GM18511 (cell line): ENCODE measurements at regions not wholly inside any gene's neighbourhood (a gene's known extent, or its start where the extent isn't known, plus 50 kb on each side); places are given as distances from the start of the nearest gene placed in this dataset.
"Not testable (repeated sequence)": the region's sequence is repeated elsewhere in the genome, so short reads cannot be mapped to it uniquely, and the experiment has no call there.

Source experiments
- ATAC-seq: cut with Tn5 transposase; IDR thresholded peaks from one replicate; pipeline ENCODE4 v1.9.1; 2021; ENCODE audit warnings: mild to moderate bottlenecking, moderate library complexity; ENCODE audit not compliant: unreplicated experiment

DNA sequence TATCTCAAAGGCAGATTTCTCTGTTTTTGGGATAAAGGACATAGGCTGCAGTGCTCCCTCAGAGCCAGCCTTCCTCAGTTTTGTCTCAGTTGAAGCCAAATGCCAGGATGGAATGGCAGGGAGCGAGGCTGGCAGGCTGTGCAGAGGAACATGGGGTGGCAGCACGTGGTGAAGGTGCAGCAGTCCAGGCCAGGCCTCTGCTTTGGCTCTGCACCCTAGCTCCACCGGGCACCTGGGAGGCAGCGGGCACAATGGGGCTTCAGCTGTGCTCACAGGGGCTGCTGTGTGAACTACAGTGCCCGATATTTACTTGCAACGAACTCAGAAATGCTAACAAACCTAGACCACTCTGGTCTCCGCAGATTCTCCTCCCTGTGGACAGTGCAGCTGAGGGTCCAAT is 319.6 kb downstream of the ZNF326 start:
- no peak for ATAC-seq

- no peak for ATAC-seq
Measured at GRCh38 chr1:90313778-90314177, 318.9 kb downstream of the ZNF326 start.

DNA sequence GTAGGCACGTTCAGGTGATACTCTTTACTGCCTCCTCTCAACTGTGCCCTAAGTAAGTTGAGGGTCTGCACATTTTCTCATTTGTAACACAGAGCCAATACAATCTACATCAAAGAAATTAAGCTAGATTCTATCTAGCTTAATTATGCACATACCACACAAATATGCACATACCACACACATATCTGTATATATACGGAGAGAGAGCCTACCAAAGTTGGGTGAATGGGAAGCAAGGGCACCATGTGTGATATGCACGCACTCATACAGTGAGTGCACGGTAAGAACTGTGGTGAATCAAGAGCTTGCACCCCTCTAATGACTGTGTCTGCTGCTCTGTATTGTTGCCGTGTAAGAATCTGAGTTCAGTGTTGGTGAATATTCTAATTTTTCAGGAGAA is 314.9 kb downstream of the ZNF326 start:
- ATAC-seq: no peak

- ATAC-seq: no peak
Measured at GRCh38 chr1:90308421-90308820, 313.5 kb downstream of the ZNF326 start.

GRCh38 chr1:90305577-90305976 is 310.7 kb downstream of the ZNF326 start:
- no peak for ATAC-seq

- no peak for ATAC-seq
Measured at GRCh38 chr1:90296327-90296726, 301.4 kb downstream of the ZNF326 start.

GRCh38 chr1:90295534-90295933 is 300.6 kb downstream of the ZNF326 start:
- ATAC-seq: no peak

- ATAC-seq: no peak
Measured at GRCh38 chr1:90291431-90292216, 296.7 kb downstream of the ZNF326 start.

DNA sequence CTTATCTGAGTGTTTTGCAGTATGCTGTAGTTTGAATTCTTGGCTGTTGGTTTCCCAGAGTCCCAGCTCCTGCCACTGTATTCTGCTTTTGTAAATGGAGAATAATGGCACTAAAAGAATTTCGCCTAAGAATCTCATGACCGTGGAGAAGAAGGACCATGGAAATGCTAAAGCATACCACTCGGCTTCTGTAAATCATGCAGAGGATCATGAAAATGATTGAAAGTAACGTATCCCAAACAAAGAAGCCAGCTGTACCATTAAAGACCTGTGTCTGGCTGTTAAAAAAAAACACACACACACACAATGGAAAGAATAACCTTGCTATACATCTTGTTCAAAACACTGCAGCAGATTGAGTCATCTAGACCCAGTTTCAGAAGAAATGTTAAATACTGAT is 287.9 kb downstream of the ZNF326 start:
- no peak for ATAC-seq

GRCh38 chr1:90281886-90282285 is 287.0 kb downstream of the ZNF326 start:
- not testable (repeated sequence) for ATAC-seq

DNA sequence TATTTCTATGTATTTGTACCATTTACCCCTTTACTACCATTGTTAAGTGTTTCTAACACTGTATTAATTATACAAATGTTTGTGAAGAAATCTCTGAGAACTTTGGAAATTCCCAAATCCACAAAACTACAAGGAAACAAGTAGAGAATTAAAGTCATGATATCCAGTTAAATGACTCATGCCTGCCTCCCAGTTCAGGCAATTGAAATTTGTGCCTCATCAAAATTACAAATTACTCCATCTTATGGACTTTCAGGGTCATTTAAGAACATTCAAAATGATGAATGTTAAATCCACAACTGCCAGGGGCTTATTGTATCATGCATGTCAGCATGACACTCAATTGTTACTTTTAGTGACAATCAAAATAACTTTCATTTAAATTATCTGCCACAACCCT is 282.4 kb downstream of the ZNF326 start:
- no peak for ATAC-seq

- no peak for ATAC-seq
Measured at GRCh38 chr1:90274376-90274775, 279.5 kb downstream of the ZNF326 start.

GRCh38 chr1:90273241-90273774 is 278.4 kb downstream of the ZNF326 start:
- ATAC-seq: no peak

GRCh38 chr1:90262791-90263190 is 267.9 kb downstream of the ZNF326 start:
- ATAC-seq: no peak

DNA sequence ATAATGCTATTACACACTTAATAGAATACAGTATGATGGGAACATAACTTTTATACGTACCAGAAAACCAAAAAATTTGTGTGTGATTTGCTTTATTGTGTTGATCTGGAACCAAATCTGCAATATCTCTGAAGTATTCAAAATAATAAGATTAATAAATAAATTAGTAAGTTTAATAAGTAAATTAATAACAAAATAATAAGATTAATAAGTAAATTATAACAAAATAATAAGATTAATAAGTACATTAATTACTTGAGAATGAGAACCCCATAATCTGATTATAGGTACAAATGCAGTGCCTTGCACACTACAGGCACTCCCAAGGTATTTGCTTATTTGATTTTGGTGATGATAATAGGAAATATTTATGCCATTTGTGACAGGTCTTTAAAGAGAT is 267.4 kb downstream of the ZNF326 start:
- ATAC-seq: no peak

DNA sequence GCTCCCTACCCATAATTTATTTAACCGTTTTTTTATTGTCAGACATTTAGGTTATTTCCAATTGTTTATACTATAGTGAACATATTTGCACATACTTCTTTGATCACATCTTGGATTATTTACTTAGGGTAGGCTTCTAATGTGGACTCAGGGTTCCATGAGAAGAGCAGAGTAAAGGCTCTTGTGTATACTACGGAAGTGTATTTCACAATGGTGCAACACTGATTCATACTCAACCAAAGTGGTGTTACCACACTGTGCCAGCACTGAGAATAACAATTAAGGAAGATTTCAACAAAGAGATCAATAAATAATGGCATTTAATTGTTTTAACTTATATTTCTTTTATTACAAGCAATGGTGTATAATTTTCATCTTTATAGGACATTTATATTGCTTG is 251.2 kb downstream of the ZNF326 start:
- ATAC-seq: no peak

DNA sequence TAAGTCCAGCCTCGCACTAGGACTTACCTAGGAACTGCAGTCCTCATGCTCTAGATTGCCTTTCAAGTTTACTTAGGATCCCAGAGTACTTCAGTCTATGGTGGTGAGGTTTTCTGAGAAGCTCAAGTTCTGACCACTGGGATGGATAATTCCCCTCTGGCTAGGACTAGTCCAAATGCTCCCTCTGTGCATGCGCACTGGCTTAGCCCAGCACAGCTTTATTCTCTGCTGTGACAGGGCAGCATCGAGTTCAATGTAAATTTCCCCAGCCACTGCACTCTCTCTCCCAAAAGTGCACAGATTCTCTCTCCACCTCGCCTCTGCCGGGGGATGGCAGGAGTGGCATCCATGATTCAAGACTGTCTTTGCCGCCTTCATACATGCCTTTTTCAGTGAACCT is 241.6 kb downstream of the ZNF326 start:
- no peak for ATAC-seq

GRCh38 chr1:90223401-90223800 is 228.5 kb downstream of the ZNF326 start:
- no peak for ATAC-seq

- ATAC-seq: no peak
Measured at GRCh38 chr1:90220941-90221693, 226.2 kb downstream of the ZNF326 start.

DNA sequence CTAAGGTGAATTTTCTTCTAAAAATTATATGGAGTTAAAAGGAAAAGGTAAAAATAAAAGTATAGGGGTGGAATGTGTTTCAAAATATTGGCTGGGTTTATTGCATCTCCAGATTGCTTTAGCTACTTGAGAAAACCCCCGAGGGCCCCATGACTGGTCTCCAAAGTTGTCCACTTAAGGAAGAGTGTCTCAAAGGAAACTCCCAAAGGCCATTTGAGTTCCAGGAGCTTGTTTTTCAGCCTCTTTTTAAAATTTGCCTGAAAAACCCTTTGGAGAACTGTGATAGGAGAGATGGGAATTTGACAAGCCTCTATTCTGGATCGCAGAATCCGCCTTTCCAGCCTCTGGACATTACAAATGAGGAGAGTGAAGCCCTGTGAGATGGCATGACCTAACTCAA is 225.6 kb downstream of the ZNF326 start:
- no peak for ATAC-seq

DNA sequence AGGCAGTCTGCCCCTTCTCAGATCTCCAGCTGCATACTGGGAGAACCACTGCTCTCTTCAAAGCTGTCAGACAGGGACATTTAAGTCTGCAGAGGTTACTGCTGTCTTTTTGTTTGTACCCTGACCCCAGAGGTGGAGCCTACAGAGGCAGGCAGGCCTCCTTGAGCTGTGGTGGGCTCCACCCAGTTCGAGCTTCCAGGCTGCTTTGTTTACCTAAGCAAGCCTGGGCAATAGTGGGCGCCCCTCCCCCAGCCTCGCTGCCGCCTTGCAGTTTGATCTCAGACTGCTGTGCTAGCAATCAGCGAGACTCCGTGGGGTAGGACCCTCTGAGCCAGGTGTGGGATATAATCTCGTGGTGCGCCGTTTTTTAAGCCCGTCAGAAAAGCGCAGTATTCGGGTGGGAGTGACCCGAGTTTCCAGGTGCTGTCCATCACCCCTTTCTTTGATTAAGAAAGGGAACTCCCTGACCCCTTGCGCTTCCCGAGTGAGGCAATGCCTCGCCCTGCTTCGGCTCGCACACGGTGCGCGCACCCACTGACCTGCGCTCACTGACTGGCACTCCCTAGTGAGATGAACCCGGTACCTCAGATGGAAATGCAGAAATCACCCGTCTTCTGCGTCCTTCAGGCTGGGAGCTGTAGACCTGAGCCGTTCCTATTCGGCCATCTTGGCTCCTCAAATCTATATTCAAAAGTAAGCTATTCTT is 224.4 kb downstream of the ZNF326 start:
- ATAC-seq: not testable (repeated sequence)
